Activated B cell treated with CpG ODN at 0.5 μM for 24 hours (primary cell): ENCODE measurements at regions not wholly inside any gene's neighbourhood (a gene's known extent, or its start where the extent isn't known, plus 50 kb on each side); places are given as distances from the start of the nearest gene placed in this dataset.
"Not testable (repeated sequence)": the region's sequence is repeated elsewhere in the genome, so short reads cannot be mapped to it uniquely, and the experiment has no call there.

Experiments
- ATAC-seq: fragments of 200-7000 bp; cut with Tn5 transposase; one replicate; pipeline ENCODE4 v1.10.0; 2021; ENCODE audit warnings: low read depth, mild to moderate bottlenecking, moderate library complexity
- CTCF ChIA-PET: fragments of 350-600 bp; sonication (Branson Sonifier 250); formaldehyde crosslinking; loops from one replicate; lab custom pipeline; 2021; ENCODE audit warnings: antibody characterized with exemption; lab: Charles Lee
- POLR2A ChIA-PET: fragments of 350-600 bp; sonication (Branson Sonifier 250); formaldehyde crosslinking; loops from one replicate; lab custom pipeline; 2021; ENCODE audit warnings: antibody characterized with exemption; lab: Charles Lee
- DNase-seq: peaks from one replicate; pipeline ENCODE4 v3.0.0; 2022
- H3K27ac Mint-ChIP-seq: one replicate; pipeline ENCODE4 v1.8.0; 2020; ENCODE audit warnings: mixed read lengths
- H3K27me3 Mint-ChIP-seq: one replicate; pipeline ENCODE4 v1.8.0; 2021; ENCODE audit warnings: mixed read lengths
- H3K36me3 Mint-ChIP-seq: one replicate; pipeline ENCODE4 v1.8.0; 2021; ENCODE audit warnings: low read depth, mixed read lengths
- H3K4me1 Mint-ChIP-seq: one replicate; pipeline ENCODE4 v1.8.0; 2021; ENCODE audit warnings: mixed read lengths
- H3K4me3 Mint-ChIP-seq: one replicate; pipeline ENCODE4 v1.8.0; 2020; ENCODE audit warnings: mild to moderate bottlenecking, mixed read lengths
- H3K9me3 Mint-ChIP-seq: one replicate; pipeline ENCODE4 v1.8.0; 2020; ENCODE audit warnings: mixed read lengths
- intact Hi-C: fragments of 100-400 bp; cut with micrococcal nuclease; formaldehyde crosslinking; loops from one replicate; pipeline ENCODE4 v1.15.1; 2024
- TF ChIP-seq, protein P1 (sequence below): fragments of 200-600 bp; IDR thresholded peaks from one replicate; pipeline ENCODE4 v1.8.0; 2022; ENCODE audit warnings: antibody characterized with exemption, mild to moderate bottlenecking

DNA sequence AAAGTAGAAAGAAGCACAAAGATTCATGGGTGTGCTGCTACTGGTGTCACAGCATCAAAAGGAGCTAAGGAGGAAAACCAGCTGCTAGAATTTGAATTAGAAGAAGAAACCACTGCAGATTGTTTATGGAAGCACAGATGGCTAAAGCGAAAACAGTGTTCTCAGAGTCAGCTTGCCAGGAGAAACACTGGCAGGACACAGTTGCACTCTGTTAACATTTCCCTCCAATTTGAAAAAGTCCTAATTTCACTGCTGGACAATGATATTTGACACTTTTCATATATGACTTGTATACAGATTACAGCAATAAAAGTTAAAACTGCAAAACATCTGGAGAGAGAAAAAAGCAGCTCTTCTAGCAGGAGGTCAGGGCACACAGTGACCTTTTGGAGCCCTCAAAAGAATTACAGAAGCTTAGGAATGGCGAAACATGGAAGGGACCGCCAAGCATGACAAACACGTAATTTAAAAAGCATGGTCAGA, 314.5 kb downstream of the COL12A1 start:
- CTCF ChIA-PET: no interaction called here
- ATAC-seq (no peak), DNase-seq (no peak)
- H3K4me1 Mint-ChIP-seq: no peaks in the 10 kb centered on the region
- intact Hi-C loops: no loop called here
- POLR2A ChIA-PET: no interaction called here
- peaks cover 9% of the 10 kb centered on the region for H3K9me3 Mint-ChIP-seq
- H3K27ac Mint-ChIP-seq: no peak overlapping the region
- no peaks in the 10 kb centered on the region for H3K27me3 Mint-ChIP-seq
- no peaks in the 10 kb centered on the region for H3K36me3 Mint-ChIP-seq
- no peak overlapping the region for H3K4me3 Mint-ChIP-seq
- TF ChIP-seq, protein P1, sequence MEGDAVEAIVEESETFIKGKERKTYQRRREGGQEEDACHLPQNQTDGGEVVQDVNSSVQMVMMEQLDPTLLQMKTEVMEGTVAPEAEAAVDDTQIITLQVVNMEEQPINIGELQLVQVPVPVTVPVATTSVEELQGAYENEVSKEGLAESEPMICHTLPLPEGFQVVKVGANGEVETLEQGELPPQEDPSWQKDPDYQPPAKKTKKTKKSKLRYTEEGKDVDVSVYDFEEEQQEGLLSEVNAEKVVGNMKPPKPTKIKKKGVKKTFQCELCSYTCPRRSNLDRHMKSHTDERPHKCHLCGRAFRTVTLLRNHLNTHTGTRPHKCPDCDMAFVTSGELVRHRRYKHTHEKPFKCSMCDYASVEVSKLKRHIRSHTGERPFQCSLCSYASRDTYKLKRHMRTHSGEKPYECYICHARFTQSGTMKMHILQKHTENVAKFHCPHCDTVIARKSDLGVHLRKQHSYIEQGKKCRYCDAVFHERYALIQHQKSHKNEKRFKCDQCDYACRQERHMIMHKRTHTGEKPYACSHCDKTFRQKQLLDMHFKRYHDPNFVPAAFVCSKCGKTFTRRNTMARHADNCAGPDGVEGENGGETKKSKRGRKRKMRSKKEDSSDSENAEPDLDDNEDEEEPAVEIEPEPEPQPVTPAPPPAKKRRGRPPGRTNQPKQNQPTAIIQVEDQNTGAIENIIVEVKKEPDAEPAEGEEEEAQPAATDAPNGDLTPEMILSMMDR: no peak

DNA sequence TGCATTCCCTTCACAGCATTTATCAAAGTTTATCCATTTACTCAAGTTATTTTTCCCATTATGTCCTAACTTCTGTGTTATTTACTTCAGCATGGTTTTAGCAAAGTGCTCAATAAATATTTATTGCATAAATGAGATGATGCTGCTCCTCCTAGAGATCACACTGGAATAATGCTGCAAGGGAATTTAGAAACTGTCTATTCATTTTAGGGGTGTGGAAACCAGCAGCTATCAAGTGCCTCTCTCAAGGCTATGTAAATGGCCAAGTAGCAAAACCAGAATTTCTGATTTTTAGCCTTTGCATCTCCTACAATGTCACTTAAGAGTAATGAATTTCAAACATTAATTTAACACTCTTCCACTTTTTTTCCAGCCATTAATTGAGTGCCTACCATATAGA, 316.2 kb downstream of the COL12A1 start:
- no peak for ATAC-seq
- Mint-ChIP-seq H3K27ac (no peak overlapping the region), H3K9me3 (peaks cover 9% of the 10 kb centered on the region), H3K36me3 (no peaks in the 10 kb centered on the region), H3K4me1 (no peaks in the 10 kb centered on the region), H3K27me3 (no peaks in the 10 kb centered on the region), H3K4me3 (no peak overlapping the region)
- no peak for DNase-seq
- ChIA-PET POLR2A (no interaction called here), CTCF (no interaction called here)
- intact Hi-C loops: no loop called here
- TF ChIP-seq, protein P1: no peak

DNA sequence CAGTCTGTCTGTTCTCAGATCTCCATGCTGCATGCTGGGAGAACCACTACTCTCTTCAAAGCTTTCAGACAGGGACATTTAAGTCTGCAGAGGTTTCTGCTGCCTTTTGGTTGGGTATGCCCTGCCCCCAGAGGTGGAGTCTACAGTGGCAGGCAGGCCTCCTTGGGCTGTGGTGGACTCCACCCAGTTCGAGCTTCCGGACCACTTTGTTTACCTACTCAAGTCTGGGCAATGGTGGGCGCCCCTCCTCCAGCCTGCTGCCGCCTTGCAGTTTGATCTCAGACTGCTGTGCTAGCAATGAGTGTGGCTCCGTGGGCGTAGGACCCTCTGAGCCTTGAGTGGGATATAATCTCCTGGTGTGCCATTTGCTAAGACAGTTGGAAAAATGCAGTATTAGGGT, 317.1 kb downstream of the COL12A1 start:
- ATAC-seq, H3K27me3 Mint-ChIP-seq, CTCF ChIA-PET, H3K4me3 Mint-ChIP-seq, H3K9me3 Mint-ChIP-seq, intact Hi-C loops, DNase-seq, H3K27ac Mint-ChIP-seq, POLR2A ChIA-PET, H3K4me1 Mint-ChIP-seq, H3K36me3 Mint-ChIP-seq: not testable (repeated sequence)

DNA sequence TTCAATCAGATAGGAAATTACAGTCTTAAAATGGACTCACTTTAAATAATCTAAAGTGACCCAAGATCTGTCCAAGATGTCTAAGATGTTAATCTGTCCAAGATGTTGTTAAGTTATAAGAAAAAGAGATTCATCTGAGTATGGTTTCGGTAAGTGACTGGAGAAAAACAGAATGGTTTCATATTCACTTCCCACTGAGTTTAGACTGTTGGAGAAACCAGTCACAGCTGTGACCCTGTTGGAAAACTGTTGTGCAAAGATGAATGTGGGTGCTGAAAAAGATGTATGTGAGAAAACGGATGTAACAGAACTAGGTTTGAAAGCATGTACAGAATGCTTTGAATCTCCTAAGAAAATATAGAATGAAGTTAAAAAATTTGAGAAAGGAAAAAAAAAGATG, 325.9 kb downstream of the COL12A1 start:
- POLR2A ChIA-PET: no interaction called here
- no peak for DNase-seq
- Mint-ChIP-seq H3K36me3 (no peaks in the 10 kb centered on the region), H3K4me3 (no peak overlapping the region), H3K9me3 (no peaks in the 10 kb centered on the region), H3K4me1 (no peaks in the 10 kb centered on the region), H3K27ac (no peak overlapping the region), H3K27me3 (no peaks in the 10 kb centered on the region)
- ATAC-seq: no peak
- TF ChIP-seq, protein P1: no peak
- intact Hi-C loops: no loop called here
- CTCF ChIA-PET: no interaction called here

DNA sequence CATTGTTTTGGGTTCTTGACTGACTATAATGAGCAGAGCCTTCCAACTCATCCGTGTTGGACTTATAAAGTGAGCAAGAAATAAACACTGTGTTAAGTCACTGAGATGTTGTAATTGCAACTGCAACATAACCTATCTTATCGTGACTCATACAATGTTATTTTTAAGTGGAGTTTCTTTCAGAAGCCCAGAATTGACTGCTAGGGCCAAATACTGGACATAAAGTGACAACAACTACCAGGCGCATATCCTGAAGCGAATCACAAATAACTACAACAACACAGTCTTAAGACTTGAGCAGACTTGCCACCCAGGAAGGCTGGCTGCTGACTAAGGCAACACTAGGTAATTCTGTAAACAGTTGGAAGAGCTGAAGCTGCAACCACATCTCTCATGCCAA, 326.6 kb downstream of the COL12A1 start:
- no peak overlapping the region for H3K27ac Mint-ChIP-seq
- POLR2A ChIA-PET: no interaction called here
- H3K27me3 Mint-ChIP-seq: no peaks in the 10 kb centered on the region
- H3K4me1 Mint-ChIP-seq: no peaks in the 10 kb centered on the region
- intact Hi-C loops: no loop called here
- H3K36me3 Mint-ChIP-seq: no peaks in the 10 kb centered on the region
- CTCF ChIA-PET: no interaction called here
- H3K4me3 Mint-ChIP-seq: no peak overlapping the region
- TF ChIP-seq, protein P1: no peak
- H3K9me3 Mint-ChIP-seq: no peaks in the 10 kb centered on the region
- ATAC-seq: no peak
- no peak for DNase-seq

DNA sequence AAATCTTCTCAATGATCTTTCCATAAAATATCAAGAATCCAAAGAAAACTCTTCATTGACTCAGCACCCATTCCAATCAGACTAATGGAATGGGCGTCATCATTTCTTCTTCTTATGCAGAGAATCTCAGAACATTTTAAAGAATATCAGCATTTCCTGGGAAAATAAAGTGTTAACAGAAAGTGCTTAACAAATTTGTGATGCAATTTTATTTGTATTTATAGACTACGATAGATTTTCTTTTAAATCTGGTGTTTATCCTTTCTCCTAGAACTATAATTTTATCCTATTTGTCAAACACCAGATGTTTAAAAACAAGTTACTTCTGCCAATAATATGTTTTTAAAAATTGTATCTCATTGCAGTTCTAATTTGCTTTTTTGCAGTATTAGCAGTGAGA, 330.7 kb downstream of the COL12A1 start:
- CTCF ChIA-PET: no interaction called here
- Mint-ChIP-seq H3K9me3 (peaks cover 5% of the 10 kb centered on the region), H3K36me3 (no peaks in the 10 kb centered on the region), H3K4me1 (no peaks in the 10 kb centered on the region), H3K27ac (no peak overlapping the region), H3K27me3 (no peaks in the 10 kb centered on the region), H3K4me3 (no peak overlapping the region)
- TF ChIP-seq, protein P1: no peak
- intact Hi-C loops: no loop called here
- POLR2A ChIA-PET: no interaction called here
- DNase-seq (no peak), ATAC-seq (no peak)
